H1 (cell line): ENCODE measurements at regions not wholly inside any gene's neighbourhood (a gene's known extent, or its start where the extent isn't known, plus 50 kb on each side); places are given as distances from the start of the nearest gene placed in this dataset.

Experiments
- CTCF ChIA-PET: fragments of 300-600 bp; sonication (Branson Sonifier 250); formaldehyde crosslinking; loops from one replicate; lab custom pipeline; 2021; ENCODE audit not compliant: partially characterized antibody; lab: Charles Lee
- POLR2A ChIA-PET: fragments of 300-600 bp; sonication (Branson Sonifier 250); formaldehyde crosslinking; loops from one replicate; lab custom pipeline; 2021; ENCODE audit warnings: inconsistent platforms; ENCODE audit not compliant: partially characterized antibody; lab: Charles Lee
- DNase-seq, 2 experiments: peaks; one replicate each; pipeline versions ENCODE4 v3.0.0 to v3.0.0-alpha.2; 2010 to 2022; ENCODE audit warnings: low spot score in 2 of 2, low read depth in 1 of 2, mixed read lengths in 1 of 2
- FAIRE-seq: peaks from 2 replicates; lab custom pipeline; 2011; peaks lifted over from hg19 to GRCh38; lab: Jason Lieb, UNC
- H2AFZ ChIP-seq: 2 replicates; pipeline ENCODE4 v1.8.1; 2012; ENCODE audit warnings: low read length, inconsistent platforms
- H2AK5ac ChIP-seq: 2 replicates; pipeline ENCODE4 v1.6.1; 2013; ENCODE audit warnings: low read depth, low read length
- H2BK120ac ChIP-seq: replicated peaks from 2 replicates; pipeline ENCODE3; 2013; ENCODE audit warnings: low read depth, low read length, inconsistent platforms
- H2BK12ac ChIP-seq: 2 replicates; pipeline ENCODE4 v1.6.1; 2013; ENCODE audit warnings: low read depth, low read length
- H2BK15ac ChIP-seq: 2 replicates; pipeline ENCODE4 v1.6.1; 2013; ENCODE audit warnings: low read length
- H2BK20ac ChIP-seq: 2 replicates; pipeline ENCODE4 v1.6.1; 2013; ENCODE audit warnings: low read length
- H2BK5ac ChIP-seq: 2 replicates; pipeline ENCODE4 v1.6.1; 2013; ENCODE audit warnings: low read depth, low read length
- H3K14ac ChIP-seq: 2 replicates; pipeline ENCODE4 v1.6.1; 2013; ENCODE audit warnings: inconsistent platforms; ENCODE audit not compliant: insufficient read length
- H3K18ac ChIP-seq: 2 replicates; pipeline ENCODE4 v1.6.1; 2013; ENCODE audit warnings: low read length; ENCODE audit errors: extremely low read depth
- H3K23ac ChIP-seq: 2 replicates; pipeline ENCODE4 v1.6.1; 2013; ENCODE audit warnings: inconsistent platforms; ENCODE audit not compliant: insufficient read length
- H3K23me2 ChIP-seq: 2 replicates; pipeline ENCODE4 v1.6.1; 2013; ENCODE audit warnings: low read depth, low read length
- H3K27ac ChIP-seq: 2 replicates; pipeline ENCODE4 v1.6.1; 2011; ENCODE audit warnings: low read depth, low read length, inconsistent platforms
- H3K27me3 ChIP-seq, 4 experiments: replicated peaks in 1 of 4; 1 replicate in 1 of 4; 2 replicates in 3 of 4; pipeline versions ENCODE4 v1.6.1 to v1.8.1; 2011 to 2013; ENCODE audit warnings: low read length in 3 of 4, mild to moderate bottlenecking in 3 of 4, inconsistent platforms in 2 of 4, mixed read lengths in 2 of 4, moderate library complexity in 1 of 4; ENCODE audit not compliant: control insufficient read depth in 3 of 4, insufficient read depth in 3 of 4; ENCODE audit errors: extremely low read depth in 1 of 4
- H3K36me3 ChIP-seq, 4 experiments: 2 replicates each; pipeline versions ENCODE4 v1.6.1 to v1.8.1; 2011 to 2013; ENCODE audit warnings: mild to moderate bottlenecking in 4 of 4, low read length in 3 of 4, moderate library complexity in 2 of 4, control low read depth in 1 of 4, inconsistent platforms in 1 of 4; ENCODE audit not compliant: insufficient read depth in 4 of 4, control insufficient read depth in 2 of 4
- H3K4ac ChIP-seq: replicated peaks from 2 replicates; pipeline ENCODE3; 2013; ENCODE audit warnings: low read length, low read depth, mixed read lengths, inconsistent platforms; ENCODE audit not compliant: insufficient read length
- H3K4me1 ChIP-seq, 4 experiments: replicated peaks in 1 of 4; 1 replicate in 1 of 4; 2 replicates in 3 of 4; pipeline versions ENCODE4 v1.6.1 to v1.8.1; 2011 to 2013; ENCODE audit warnings: low read length in 3 of 4, inconsistent platforms in 2 of 4, mixed read lengths in 1 of 4; ENCODE audit not compliant: insufficient read depth in 4 of 4, control insufficient read depth in 3 of 4
- H3K4me2 ChIP-seq, 2 experiments: 2 replicates each; pipeline versions ENCODE4 v1.6.1 to v1.8.1; 2011 to 2013; ENCODE audit warnings: low read depth in 2 of 2, low read length in 2 of 2, control low read depth in 1 of 2, inconsistent platforms in 1 of 2, mild to moderate bottlenecking in 1 of 2; ENCODE audit not compliant: insufficient read depth in 1 of 2
- H3K4me3 ChIP-seq, 4 experiments: fragments of 200-600, 300-600 bp in 1 of 4; sonication (generic), shearing (Covaris generic), sonication (Bioruptor Twin) in 1 of 4; 2 replicates each; pipeline versions ENCODE4 v1.5.1 to v1.8.1; 2011 to 2016; ENCODE audit warnings: low read length in 4 of 4, low read depth in 3 of 4, control low read depth in 2 of 4, inconsistent platforms in 2 of 4, mild to moderate bottlenecking in 2 of 4, mixed read lengths in 1 of 4, moderate library complexity in 1 of 4; ENCODE audit not compliant: insufficient read depth in 2 of 4; ENCODE audit errors: extremely low read depth in 1 of 4
- H3K56ac ChIP-seq: replicated peaks from 2 replicates; pipeline ENCODE3; 2013; ENCODE audit warnings: low read depth, mild to moderate bottlenecking, mixed read lengths, low read length, inconsistent platforms; ENCODE audit not compliant: insufficient read length
- H3K79me1 ChIP-seq: 2 replicates; pipeline ENCODE4 v1.6.1; 2013; ENCODE audit warnings: low read depth, low read length, control low read depth
- H3K79me2 ChIP-seq, 2 experiments: 2 replicates each; pipeline versions ENCODE4 v1.6.1 to v1.8.1; 2012 to 2013; ENCODE audit warnings: low read length in 2 of 2, mild to moderate bottlenecking in 2 of 2, inconsistent platforms in 1 of 2; ENCODE audit not compliant: insufficient read depth in 2 of 2, control insufficient read depth in 1 of 2
- H3K9ac ChIP-seq, 4 experiments: replicated peaks in 1 of 4; 1 replicate in 1 of 4; 2 replicates in 3 of 4; pipeline versions ENCODE4 v1.6.1 to v1.8.1; 2011 to 2013; ENCODE audit warnings: low read depth in 3 of 4, low read length in 3 of 4, control low read depth in 2 of 4, mild to moderate bottlenecking in 2 of 4, moderate library complexity in 2 of 4, inconsistent platforms in 1 of 4; ENCODE audit errors: extremely low read depth in 1 of 4
- H3K9me3 ChIP-seq, 2 experiments: 2 replicates each; pipeline versions ENCODE4 v1.6.1 to v1.8.1; 2012 to 2013; ENCODE audit warnings: mild to moderate bottlenecking in 2 of 2, moderate library complexity in 2 of 2, control low read depth in 1 of 2, inconsistent platforms in 1 of 2, low read depth in 1 of 2, low read length in 1 of 2, mixed read lengths in 1 of 2; ENCODE audit not compliant: insufficient read depth in 2 of 2
- H4K20me1 ChIP-seq, 2 experiments: replicated peaks in 1 of 2; 2 replicates each; pipeline versions ENCODE3 to v1.8.1; 2011 to 2013; ENCODE audit warnings: inconsistent platforms in 2 of 2, low read length in 2 of 2, mild to moderate bottlenecking in 1 of 2; ENCODE audit not compliant: insufficient read depth in 2 of 2, control insufficient read depth in 1 of 2
- H4K5ac ChIP-seq: 2 replicates; pipeline ENCODE4 v1.6.1; 2013; ENCODE audit warnings: low read length, low read depth, mixed read lengths, inconsistent platforms; ENCODE audit not compliant: insufficient read length
- H4K8ac ChIP-seq: 2 replicates; pipeline ENCODE4 v1.8.0; 2013; ENCODE audit warnings: mild to moderate bottlenecking, moderate library complexity, low read length, inconsistent platforms; ENCODE audit not compliant: insufficient read depth; ENCODE audit errors: extremely low read depth
- H4K91ac ChIP-seq: replicated peaks from 2 replicates; pipeline ENCODE3; 2013; ENCODE audit warnings: low read length, mixed read lengths, inconsistent platforms; ENCODE audit not compliant: insufficient read length
- ATF2 ChIP-seq: IDR thresholded peaks from 2 replicates; pipeline ENCODE4 v1.6.1; 2012; ENCODE audit warnings: low read length, inconsistent platforms
- CREB1 ChIP-seq: IDR thresholded peaks from 2 replicates; pipeline ENCODE4 v1.6.1; 2012; ENCODE audit warnings: inconsistent platforms
- CTBP2 ChIP-seq: IDR thresholded peaks from 2 replicates; pipeline ENCODE4 v1.7.0; 2011; ENCODE audit warnings: borderline replicate concordance, mild to moderate bottlenecking, moderate library complexity, mixed read lengths, low read length; ENCODE audit not compliant: insufficient read depth, insufficient read length
- EZH2 ChIP-seq: fragments of 200-600 bp; sonication (generic); IDR thresholded peaks from 2 replicates; pipeline ENCODE4 v1.7.1; 2012; ENCODE audit warnings: low read depth, mild to moderate bottlenecking, moderate library complexity, low read length, inconsistent platforms; ENCODE audit not compliant: severe bottlenecking
- FOSL1 ChIP-seq: IDR thresholded peaks from 2 replicates; pipeline ENCODE4 v1.6.1; 2011; ENCODE audit warnings: mild to moderate bottlenecking, low read depth, low read length, moderate library complexity; ENCODE audit not compliant: insufficient read depth
- GTF2F1 ChIP-seq: IDR thresholded peaks from 2 replicates; pipeline ENCODE4 v1.6.1; 2012; ENCODE audit warnings: low read depth, low read length, improper control_type of control experiment, borderline replicate concordance
- HDAC2 ChIP-seq, 2 experiments: fragments of 300-600 bp in 1 of 2; sonication (generic) in 1 of 2; IDR thresholded peaks; 2 replicates each; pipeline ENCODE4 v1.6.1; 2011 to 2012; ENCODE audit warnings: low read depth in 2 of 2, low read length in 2 of 2, mild to moderate bottlenecking in 2 of 2, moderate library complexity in 2 of 2, borderline replicate concordance in 1 of 2, inconsistent platforms in 1 of 2
- KDM5A ChIP-seq: fragments of 200-600 bp; IDR thresholded peaks from 2 replicates; pipeline ENCODE4 v1.7.1; 2012; ENCODE audit warnings: mild to moderate bottlenecking, low read length, inconsistent platforms, mixed read lengths
- MAFK ChIP-seq: IDR thresholded peaks from 2 replicates; pipeline ENCODE4 v1.6.1; 2012; ENCODE audit warnings: low read depth, mild to moderate bottlenecking, improper control_type of control experiment, low read length
- MAX ChIP-seq: IDR thresholded peaks from 2 replicates; pipeline ENCODE4 v1.6.1; 2012; ENCODE audit warnings: inconsistent platforms
- PHF8 ChIP-seq: fragments of 200-600 bp; sonication (generic); conservative IDR thresholded peaks from 2 replicates; pipeline ENCODE4 v1.7.1; 2012; ENCODE audit warnings: low read depth, mild to moderate bottlenecking, inconsistent platforms, low read length, moderate library complexity
- SAP30 ChIP-seq: fragments of 300-600 bp; sonication (generic); IDR thresholded peaks from 2 replicates; pipeline ENCODE4 v1.7.1; 2012; ENCODE audit warnings: low read length, moderate library complexity, mild to moderate bottlenecking, inconsistent platforms; ENCODE audit not compliant: insufficient read depth, insufficient replicate concordance
- WGBS, 2 experiments: shearing (Covaris generic) in 1 of 2; methylation state at CpG; one replicate each; pipeline versions ENCODE4 v1.1.6 to v1.1.7; 2013 to 2015; ENCODE audit warnings: low lambda C conversion rate in 2 of 2, mixed read lengths in 2 of 2, inconsistent platforms in 1 of 2, low coverage in 1 of 2, missing lambda C conversion rate in 1 of 2; ENCODE audit not compliant: insufficient replicate concordance in 2 of 2, insufficient coverage in 1 of 2, insufficient read length in 1 of 2; ENCODE audit errors: extremely low coverage in 1 of 2, missing lambda C conversion rate in 1 of 2; 5-methylcytosine and 5-hydroxymethylcytosine counted together

GRCh38 chr3:70386043-70386442 lies 73.6 kb upstream of the MDFIC2 start:
- no peak overlapping the region for H3K18ac ChIP-seq
- H3K23ac ChIP-seq = no peak overlapping the region
- 88% methylated on average over 5 of the region's 5 CpGs; no CpG with 5 or more reads in 1 of the 2 experiments for WGBS, 2 experiments
- no peak overlapping the region for H4K8ac ChIP-seq
- H3K27me3 ChIP-seq = no peaks in the 10 kb centered on the region
- H3K27ac ChIP-seq = no peak overlapping the region
- ChIA-PET POLR2A (no interaction called here), CTCF (interaction anchor here (0.6 to 1.6 kb wide), 8 partner anchors 9 to 1173 kb away, joined by 3 to 6 read pairs (median 4); no protein-coding TSS in a partner anchor)
- H3K4me2 ChIP-seq = no peak overlapping the region
- no peaks in the 10 kb centered on the region for H3K79me2 ChIP-seq
- H2BK12ac ChIP-seq = no peak overlapping the region
- H4K5ac ChIP-seq = no peak overlapping the region
- H3K9ac ChIP-seq = no peak overlapping the region
- no peak overlapping the region for H2BK5ac ChIP-seq
- H2BK20ac ChIP-seq = no peak overlapping the region
- no peaks in the 10 kb centered on the region for H3K23me2 ChIP-seq
- H4K91ac ChIP-seq = peak overlapping the region; percentile 7
- H2BK120ac ChIP-seq = no peak overlapping the region
- H3K4me1 ChIP-seq = peaks cover 0 to 4% (median 1%) of the 10 kb centered on the region in 4 experiments; a peak in 2 of 7 replicates
- H3K14ac ChIP-seq = no peak overlapping the region
- H2BK15ac ChIP-seq = no peak overlapping the region
- no peaks in the 10 kb centered on the region for H3K36me3 ChIP-seq
- peaks cover 0 to 4% of the 10 kb centered on the region in 2 experiments; a peak in 1 of 4 replicates for H3K9me3 ChIP-seq
- no peak overlapping the region for H3K56ac ChIP-seq
- FAIRE-seq (no peak), DNase-seq (no peak)
- no peak overlapping the region for H2AK5ac ChIP-seq
- no peak overlapping the region for H2AFZ ChIP-seq
- no peaks in the 10 kb centered on the region for H3K79me1 ChIP-seq
- H4K20me1 ChIP-seq = no peaks in the 10 kb centered on the region
- no peak overlapping the region for H3K4ac ChIP-seq
- H3K4me3 ChIP-seq = no peak overlapping the region
- TF ChIP-seq HDAC2 (IDR thresholded peaks at IDR 0.05; ENCODE audit: borderline replicate concordance in 1 of 2, low read depth in 2 of 2, low read length in 2 of 2) (no peak), MAX (no peak), EZH2 (no peak), ATF2 (no peak), FOSL1 (no peak), SAP30 (no peak), GTF2F1 (no peak), CREB1 (no peak), PHF8 (no peak), CTBP2 (no peak), KDM5A (no peak), MAFK (no peak)
